ENCODE measurements at regions not wholly inside any gene's neighbourhood (a gene's known extent, or its start where the extent isn't known, plus 50 kb on each side); places are given as distances from the start of the nearest gene placed in this dataset.

DNA sequence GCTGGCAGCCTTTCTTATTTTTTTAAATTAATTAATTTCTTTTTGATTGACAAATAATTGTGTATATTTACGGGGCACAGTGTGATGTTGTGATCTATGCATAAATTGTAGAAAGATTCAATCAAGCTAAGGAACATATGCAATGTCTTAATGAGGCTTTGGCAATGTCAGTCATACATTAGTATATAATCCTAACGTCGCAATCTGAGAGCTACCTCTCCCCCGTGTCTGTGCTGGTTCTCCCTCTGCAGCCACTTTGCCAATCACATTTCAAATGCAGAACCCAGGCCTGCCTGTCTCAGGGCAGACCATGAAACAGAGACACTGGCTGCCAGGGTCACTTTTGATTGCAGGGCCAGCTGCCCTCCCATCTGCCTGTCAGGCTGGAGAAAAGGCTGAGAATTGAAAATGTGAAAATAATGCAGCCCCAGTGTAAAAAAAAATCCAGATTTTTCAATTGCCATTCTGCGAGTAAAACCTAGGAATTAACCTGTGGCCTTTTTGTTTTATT is 56.3 kb downstream of the SLC24A2 start:
- DNase-seq (ENCODE audit: low spot score) = no peak

DNA sequence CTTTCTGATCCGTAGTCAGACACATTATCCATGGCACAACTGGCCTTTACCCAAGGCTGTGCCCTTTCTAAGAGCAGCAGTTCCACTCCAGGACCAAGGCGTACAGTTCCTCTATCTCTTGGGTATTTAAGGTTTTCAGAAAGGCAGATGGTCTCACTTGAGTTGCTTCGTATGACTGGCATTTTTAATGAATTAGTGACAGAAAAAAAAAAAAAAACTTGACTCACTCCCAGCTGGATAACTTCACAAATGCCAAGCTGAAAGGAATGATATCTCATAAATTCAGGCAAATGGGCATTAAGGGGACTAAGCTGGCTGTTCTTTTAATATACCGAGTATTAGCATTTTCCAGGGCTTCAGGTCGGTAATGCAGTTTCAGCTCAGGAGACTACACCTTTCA is 60.7 kb downstream of the SLC24A2 start:
- DNase-seq (ENCODE audit: low spot score) = no peak

DNA sequence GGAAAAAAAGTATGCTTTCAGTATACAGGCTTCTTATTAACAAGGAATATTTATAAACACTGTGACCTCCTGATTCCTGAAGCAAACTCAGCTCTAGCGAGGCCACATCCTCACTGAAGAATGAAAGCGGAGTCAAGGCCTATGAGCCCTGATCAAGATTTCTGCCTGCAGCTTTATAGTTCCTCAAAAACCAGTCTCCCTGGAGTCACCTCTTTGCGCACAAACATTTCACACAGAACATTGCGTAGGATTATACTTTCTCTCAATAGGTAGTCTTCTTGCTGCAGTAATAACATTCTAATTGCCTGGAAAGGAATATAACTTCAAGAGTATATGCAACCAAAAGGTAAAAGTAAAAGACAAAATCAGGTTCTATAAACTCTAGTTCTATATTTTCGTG is 62.9 kb downstream of the SLC24A2 start:
- DNase-seq (ENCODE audit: low spot score) = no peak

DNA sequence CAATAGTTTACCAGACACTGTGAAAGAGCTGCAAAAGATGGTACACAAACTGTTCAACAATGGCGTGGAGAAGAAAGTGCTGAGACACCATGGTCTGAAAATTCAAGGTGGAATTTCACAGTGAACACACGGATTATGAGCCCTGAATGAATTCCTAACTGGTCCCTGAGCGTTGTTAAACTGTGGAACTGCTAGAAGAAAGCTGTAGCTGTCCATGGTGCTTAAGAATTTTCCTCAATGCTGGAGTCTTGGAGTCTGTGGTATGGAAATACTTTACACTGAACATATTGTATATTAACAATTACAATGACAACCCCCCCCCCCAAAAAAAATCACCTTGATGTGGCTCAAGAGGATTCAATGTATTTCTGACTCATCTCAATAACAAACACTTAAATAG is 68.5 kb downstream of the SLC24A2 start:
- DNase-seq (ENCODE audit: low spot score) = no peak

GRCh38 chr9:19703702-19704101 is 85.1 kb downstream of the SLC24A2 start:
- no peak for DNase-seq (ENCODE audit: low spot score)

DNA sequence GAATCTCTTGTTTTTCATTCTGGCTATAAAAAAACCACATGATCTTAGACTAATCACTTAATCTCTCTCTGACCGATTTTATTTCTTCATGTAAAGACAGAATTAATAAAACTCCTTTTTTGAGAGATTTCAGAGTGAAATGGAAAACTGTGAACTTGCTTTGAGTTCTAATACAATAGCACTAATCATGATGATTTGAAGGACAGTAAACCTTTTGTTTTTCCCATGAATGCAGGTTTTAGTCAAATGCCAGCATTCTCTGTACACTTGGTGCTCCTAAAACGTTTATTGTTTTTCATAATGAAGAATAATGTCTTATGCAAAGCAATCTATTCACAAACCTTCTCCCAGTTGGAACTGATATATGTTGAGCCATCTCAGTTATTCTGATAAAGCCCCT is 86.8 kb downstream of the SLC24A2 start:
- DNase-seq (ENCODE audit: low spot score) = no peak

DNA sequence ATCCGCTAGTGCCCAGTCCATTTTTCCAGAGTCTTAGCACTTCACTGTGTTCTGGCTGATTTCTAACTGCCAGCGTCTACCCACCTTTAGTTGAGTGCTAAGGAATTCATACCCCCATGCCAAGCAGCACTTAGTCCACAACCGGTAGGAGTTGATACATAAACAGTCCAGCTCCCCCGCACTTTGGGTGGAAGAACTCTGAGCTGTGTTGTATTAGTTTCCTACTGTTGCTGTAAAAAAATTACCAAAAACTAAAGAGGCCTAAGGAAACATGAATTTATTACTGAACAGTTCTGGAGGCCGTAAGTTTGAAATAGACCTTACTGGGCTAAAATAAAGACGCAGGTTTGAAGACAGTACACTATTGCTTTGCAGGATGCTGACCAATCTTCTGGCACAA is 87.6 kb downstream of the SLC24A2 start:
- DNase-seq (ENCODE audit: low spot score) = no peak

DNA sequence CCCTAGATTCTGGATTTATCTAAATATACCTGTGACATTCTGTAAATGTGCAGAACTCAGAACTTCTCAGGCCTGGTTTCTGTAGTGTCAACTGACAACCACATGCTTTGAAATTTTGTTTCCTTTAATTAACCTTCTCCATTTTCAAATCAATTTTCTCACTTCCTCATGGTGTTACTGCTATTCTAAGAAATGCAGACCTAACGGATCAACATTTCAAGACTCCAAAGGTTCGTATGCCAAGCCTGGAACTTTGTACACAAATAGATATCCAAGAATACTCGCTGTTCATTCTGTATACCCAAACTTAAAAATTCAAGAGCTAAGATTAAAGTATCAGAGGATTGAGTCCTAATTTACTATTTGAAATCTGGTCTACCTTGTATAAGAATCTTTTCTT is 88.1 kb downstream of the SLC24A2 start:
- DNase-seq (ENCODE audit: low spot score) = no peak

- no peak for DNase-seq (ENCODE audit: low spot score)
Measured at GRCh38 chr9:19699756-19700155, 89.1 kb downstream of the SLC24A2 start.

DNA sequence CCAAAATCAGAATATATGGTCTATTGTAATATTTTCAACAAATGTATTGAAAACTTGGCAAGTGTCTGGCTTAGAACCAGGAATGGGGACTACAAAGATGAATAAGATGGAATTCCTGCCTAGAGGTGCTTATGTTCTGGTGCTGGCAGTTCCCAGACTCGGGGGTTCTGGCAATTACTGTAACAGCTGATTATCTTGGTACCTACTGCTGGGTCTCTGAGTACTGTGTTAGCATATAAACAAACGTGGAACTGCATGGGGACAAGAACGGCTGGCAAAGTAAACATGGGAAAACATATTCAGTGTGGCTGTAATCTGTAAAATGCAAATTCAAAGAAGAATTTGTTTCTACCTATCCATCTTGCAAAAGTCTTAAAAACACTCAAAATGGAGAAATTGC is 89.9 kb downstream of the SLC24A2 start:
- no peak for DNase-seq (ENCODE audit: low spot score)

DNA sequence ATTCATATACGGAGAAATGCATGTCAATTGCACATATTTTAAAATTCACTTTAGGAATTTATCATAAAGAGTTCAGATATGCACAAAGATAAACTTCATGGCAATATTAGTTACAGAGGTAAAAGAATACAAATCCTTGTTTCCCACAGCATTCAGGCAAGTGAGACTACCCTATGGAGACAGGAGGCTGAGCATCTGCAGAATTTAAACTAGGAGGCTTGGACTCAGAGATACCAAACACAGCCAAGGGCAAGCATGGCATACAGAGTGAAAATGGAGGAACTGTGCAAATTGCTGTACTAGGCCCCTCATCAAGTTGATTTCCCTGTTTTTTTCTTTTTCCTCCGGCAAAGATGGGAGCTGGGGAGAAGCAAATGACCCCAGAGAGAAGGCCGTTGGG is 94.2 kb downstream of the SLC24A2 start:
- no peak for DNase-seq (ENCODE audit: low spot score)

GRCh38 chr9:19690128-19690527 is 98.7 kb downstream of the SLC24A2 start:
- no peak for DNase-seq (ENCODE audit: low spot score)

DNA sequence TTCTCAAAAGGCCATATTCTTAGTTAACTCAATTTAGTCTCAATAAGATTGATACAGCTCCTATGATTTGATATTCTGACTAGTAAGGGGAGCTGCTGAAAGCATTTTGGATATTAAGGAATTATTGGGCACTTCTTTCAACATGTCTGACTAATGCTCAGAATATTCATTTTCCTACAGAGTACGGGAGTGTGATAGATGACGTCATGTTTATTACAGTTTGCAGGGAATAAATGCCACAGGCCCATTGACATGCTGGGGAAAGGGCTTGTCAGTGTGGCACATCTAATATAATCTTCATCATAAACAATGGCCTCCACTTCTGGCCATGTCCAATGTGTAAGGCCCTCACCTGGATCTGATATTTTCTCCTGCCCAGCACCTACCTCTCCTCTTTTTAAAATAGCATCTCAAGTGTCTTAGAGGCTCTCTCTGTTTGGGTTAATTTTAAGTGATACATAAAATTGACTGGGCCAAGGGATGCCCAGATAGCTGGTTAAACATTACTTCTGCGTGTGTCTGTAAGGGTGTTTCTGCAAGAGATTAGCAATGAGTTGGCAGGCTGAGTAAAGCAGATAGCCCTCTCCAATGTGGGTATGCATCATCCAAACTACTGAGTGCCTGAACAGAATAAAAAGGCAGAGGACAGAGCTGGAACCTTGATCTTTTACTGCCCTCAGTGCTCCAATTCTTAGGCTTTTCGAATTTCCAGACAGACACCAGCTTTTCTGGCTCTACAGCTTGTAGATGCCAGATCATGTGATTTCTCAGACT is 99.3 kb downstream of the SLC24A2 start:
- DNase-seq (ENCODE audit: low spot score) = no peak

DNA sequence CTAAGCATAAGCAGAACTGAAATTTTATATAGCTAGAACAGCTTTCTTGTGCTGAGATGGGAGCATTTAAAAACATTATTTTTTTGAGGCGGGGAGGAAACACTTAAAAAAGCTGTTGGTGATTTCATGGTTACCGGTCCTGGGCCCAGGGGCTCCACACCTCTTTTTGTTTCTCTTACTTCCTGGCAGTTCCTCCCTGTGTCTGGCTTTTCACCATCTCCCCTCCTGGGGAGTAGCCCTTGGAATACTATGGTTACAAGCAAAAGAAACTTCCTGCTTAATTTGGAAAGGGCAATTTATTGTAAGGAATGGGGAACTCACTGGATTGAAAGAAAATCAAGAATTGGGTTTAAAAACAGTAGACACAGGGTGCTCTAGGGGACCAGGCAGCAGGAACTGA is 105.1 kb downstream of the SLC24A2 start:
- DNase-seq (ENCODE audit: low spot score) = no peak

DNA sequence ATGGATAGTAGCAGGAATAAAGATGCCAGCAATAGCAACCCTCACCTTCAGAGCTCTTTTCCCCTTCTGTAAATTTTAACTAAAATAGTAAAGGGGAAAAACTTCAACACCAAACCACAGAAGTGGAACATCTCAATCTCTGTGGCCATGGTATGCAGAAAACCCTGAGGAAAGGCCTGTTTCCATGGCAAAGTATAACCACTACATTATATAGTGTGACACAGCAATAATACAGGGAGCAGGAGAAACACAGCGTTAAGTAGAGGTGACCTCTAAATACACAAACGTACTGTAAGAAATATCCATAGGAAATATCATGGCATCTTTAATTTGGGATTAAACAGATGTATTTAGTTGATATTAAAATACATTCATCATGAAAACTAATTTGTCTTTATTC is 106.4 kb downstream of the SLC24A2 start:
- DNase-seq (ENCODE audit: low spot score) = no peak

DNA sequence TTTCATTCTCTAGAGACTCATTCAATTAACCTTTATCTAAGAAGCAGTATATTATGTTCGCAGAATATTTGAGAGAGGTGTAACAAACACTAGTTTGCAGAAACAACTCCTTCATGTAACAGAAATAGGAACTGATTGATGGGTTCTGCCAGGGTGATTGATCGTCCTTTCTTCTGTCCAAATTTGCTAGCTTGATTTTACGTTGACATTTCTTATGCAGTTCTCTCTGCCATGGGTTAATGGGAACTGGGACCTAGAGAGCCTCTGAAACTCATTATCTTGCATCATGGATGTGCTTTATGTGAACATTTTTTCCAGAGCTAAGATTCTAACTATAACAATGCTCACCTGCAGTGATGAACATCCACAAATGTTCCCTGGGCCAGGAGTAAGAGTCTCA is 107.0 kb downstream of the SLC24A2 start:
- no peak for DNase-seq (ENCODE audit: low spot score)

- DNase-seq (ENCODE audit: low spot score) = no peak
Measured at GRCh38 chr9:19677924-19678323, 110.9 kb downstream of the SLC24A2 start.

GRCh38 chr9:19675492-19675891 is 113.3 kb downstream of the SLC24A2 start:
- no peak for DNase-seq (ENCODE audit: low spot score)

DNA sequence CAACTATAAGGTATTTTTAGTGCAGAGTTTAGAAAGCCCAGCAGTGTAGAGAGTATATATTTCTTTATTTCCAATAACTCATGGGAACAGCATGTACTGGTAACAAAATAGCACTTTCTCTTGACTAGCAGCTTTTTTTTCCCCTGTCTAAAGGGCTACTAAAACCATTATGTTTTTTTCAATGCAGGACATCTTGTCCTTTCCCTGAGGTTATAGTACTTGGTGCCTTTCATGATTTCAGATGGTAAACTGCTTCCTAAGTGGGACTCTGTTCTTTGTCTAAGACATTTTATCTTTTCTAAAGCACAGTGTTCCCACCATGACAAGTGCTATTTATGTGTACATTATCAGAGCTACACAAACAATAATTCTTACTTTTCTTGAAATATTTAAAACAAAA is 122.3 kb downstream of the SLC24A2 start:
- DNase-seq (ENCODE audit: low spot score) = no peak

- DNase-seq (ENCODE audit: low spot score) = peak; percentile 76
Measured at GRCh38 chr9:19665146-19665863, 123.5 kb downstream of the SLC24A2 start.

GRCh38 chr9:19663570-19663969 is 125.3 kb downstream of the SLC24A2 start:
- no peak for DNase-seq (ENCODE audit: low spot score)

DNA sequence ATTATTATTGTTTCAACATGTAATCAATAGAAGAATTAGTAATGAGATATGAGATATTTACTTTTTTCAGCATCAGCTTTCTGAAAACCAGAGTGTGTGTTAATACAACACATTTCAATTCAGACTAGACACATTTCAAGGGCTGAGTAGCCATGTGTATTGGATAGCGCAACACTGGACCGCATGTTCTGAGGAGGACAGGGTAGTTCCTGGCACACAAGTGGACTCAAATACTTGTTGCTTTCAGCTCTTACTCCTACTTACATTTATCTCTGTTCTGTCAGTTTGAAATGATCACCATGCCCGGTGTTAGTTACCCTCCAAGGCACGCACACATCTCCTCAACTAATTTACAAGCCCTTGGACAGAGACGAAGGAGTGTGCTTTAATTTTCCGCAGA is 126.6 kb downstream of the SLC24A2 start:
- no peak for DNase-seq (ENCODE audit: low spot score)

GRCh38 chr9:19660019-19660418 is 128.8 kb downstream of the SLC24A2 start:
- no peak for DNase-seq (ENCODE audit: low spot score)

- DNase-seq (ENCODE audit: low spot score) = no peak
Measured at GRCh38 chr9:19656704-19657103, 132.1 kb downstream of the SLC24A2 start.

Data from activated CD4-positive, alpha-beta T cell treated with anti-CD3 and anti-CD28 coated beads, Interleukin-2, Interleukin-4, amounts not matched to agents 100 ng/mL and 50 ng/mL, durations not matched to agents 16 hours and 8 hours (primary cell).